ENCODE measurements at regions not wholly inside any gene's neighbourhood (a gene's known extent, or its start where the extent isn't known, plus 50 kb on each side); places are given as distances from the start of the nearest gene placed in this dataset.

DNA sequence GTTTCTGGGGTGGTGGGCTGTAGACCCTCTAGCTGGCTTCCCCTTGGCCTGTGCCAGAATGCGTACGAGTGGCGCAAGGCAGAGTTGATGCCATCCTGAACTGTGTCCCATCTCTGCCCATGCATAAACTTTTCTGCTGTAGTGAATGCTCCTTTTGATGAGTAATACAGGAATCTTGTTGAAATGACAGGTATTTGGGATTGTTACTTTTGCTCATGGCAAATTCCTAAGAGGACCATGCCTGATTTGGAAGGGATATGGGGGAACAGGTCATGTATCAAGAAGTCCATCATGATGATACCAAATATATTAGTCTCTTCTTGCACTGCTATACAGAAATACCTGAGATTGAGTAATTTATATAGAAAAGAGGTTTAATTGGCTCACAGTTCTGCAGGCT is 648.0 kb downstream of the SLC4A3 start:
- ATAC-seq (no peak), DNase-seq (no peak)
- Histone ChIP-seq H3K4me3 (no peak overlapping the region), H3K27ac (no peak overlapping the region), H3K4me1 (no peaks in the 10 kb centered on the region), H3K27me3 (no peaks in the 10 kb centered on the region), H3K9me3 (no peaks in the 10 kb centered on the region), H3K36me3 (no peaks in the 10 kb centered on the region)
- in situ Hi-C loops (cut with MboI; ENCODE audit: low sequenced_read_pairs in 4 of 4) (no loop called here), intact Hi-C loops (cut with DNase I; ENCODE audit: low total_unique reads) (no loop called here)
- TF ChIP-seq, protein P1, sequence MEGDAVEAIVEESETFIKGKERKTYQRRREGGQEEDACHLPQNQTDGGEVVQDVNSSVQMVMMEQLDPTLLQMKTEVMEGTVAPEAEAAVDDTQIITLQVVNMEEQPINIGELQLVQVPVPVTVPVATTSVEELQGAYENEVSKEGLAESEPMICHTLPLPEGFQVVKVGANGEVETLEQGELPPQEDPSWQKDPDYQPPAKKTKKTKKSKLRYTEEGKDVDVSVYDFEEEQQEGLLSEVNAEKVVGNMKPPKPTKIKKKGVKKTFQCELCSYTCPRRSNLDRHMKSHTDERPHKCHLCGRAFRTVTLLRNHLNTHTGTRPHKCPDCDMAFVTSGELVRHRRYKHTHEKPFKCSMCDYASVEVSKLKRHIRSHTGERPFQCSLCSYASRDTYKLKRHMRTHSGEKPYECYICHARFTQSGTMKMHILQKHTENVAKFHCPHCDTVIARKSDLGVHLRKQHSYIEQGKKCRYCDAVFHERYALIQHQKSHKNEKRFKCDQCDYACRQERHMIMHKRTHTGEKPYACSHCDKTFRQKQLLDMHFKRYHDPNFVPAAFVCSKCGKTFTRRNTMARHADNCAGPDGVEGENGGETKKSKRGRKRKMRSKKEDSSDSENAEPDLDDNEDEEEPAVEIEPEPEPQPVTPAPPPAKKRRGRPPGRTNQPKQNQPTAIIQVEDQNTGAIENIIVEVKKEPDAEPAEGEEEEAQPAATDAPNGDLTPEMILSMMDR (IDR thresholded peaks at IDR 0.05 in 4 of 5, conservative IDR thresholded peaks at IDR 0.05 in 1 of 5), result no peak
- no peak for TF ChIP-seq POLR2A (IDR thresholded peaks at IDR 0.05)

DNA sequence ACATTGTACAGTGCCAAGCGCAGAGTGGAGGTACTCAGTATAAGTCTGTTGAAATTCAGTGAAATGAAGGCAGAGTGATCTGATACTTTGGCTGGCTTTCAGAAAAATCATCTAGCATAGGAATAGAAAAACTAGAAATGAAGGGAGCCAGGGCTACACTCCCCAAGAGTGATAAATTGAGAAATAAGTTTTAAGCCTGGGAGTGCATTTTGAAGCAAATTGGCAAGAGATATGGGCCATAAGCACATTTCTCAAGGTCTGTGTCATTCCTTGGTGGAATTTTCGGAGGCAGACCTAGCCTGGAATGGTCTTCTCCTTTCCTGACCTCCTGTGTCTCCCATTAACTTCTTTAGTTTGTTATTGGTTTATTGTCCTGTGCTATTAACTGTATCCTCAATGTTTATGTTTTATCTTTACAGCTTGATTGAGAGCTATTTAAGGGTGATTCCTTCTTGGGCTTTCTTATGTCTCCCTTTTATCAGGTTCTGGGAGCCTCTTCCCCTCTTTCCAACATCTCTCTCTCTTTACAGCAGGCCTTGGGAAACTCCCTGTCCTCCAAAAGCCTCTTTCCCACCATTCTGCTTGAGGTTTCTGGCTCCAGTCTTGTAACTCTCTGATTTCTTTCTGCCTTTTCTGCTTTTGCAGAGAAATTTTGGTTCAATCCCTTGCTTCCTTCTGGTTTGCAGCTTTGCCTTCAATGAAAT is 649.5 kb downstream of the SLC4A3 start:
- intact Hi-C loops (cut with DNase I; ENCODE audit: low total_unique reads), result no loop called here
- H3K27ac ChIP-seq, result peak overlapping the region in 1 of 4 donors; percentile 39
- in situ Hi-C loops (cut with MboI; ENCODE audit: low sequenced_read_pairs in 4 of 4), result no loop called here

DNA sequence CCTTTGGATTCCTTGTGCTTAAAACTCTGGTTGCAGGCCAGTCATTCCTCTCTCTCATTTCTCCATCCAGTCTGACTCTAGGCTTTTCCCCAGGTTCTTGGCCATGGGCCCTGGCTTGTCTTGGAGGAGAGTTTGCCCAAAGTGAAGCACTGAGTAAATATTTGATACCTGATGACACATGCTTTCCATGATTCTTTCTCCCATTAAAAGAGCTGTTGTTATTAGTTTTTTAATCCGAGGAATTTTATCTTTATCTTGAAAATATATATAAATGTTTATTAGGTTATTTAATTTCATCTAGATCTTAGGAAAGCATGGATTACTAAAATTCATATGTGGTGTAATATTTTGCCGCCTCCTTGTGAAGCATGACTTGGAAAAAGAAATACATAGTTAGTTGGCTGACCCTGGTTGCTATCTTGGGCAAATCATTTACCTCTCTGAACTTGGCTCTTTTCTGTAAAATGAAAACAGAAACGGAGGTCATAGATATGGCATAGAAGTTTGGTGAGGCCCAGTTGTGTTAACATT is 650.1 kb downstream of the SLC4A3 start:
- DNase-seq (peak; percentile 15 to 64), ATAC-seq (peak in 1 of 2 donors; percentile 61)
- TF ChIP-seq POLR2A (IDR thresholded peaks at IDR 0.05), result no peak
- TF ChIP-seq, protein P1 (IDR thresholded peaks at IDR 0.05 in 4 of 5, conservative IDR thresholded peaks at IDR 0.05 in 1 of 5), result no peak
- no peaks in the 10 kb centered on the region for H3K27me3 ChIP-seq
- intact Hi-C loops (cut with DNase I; ENCODE audit: low total_unique reads), result no loop called here
- peak overlapping the region in 1 of 4 donors; percentile 39 for H3K27ac ChIP-seq
- no peaks in the 10 kb centered on the region for H3K36me3 ChIP-seq
- no peak overlapping the region for H3K4me3 ChIP-seq
- no peaks in the 10 kb centered on the region for H3K4me1 ChIP-seq
- H3K9me3 ChIP-seq, result no peaks in the 10 kb centered on the region
- in situ Hi-C loops (cut with MboI; ENCODE audit: low sequenced_read_pairs in 4 of 4), result no loop called here

More for the DNA sequence above, 649.5 kb downstream of the SLC4A3 start:
- no peaks in the 10 kb centered on the region for H3K36me3 ChIP-seq
- TF ChIP-seq, protein P1 (IDR thresholded peaks at IDR 0.05 in 4 of 5, conservative IDR thresholded peaks at IDR 0.05 in 1 of 5), result no peak
- no peak for TF ChIP-seq POLR2A (IDR thresholded peaks at IDR 0.05)
- H3K4me1 ChIP-seq, result no peaks in the 10 kb centered on the region
- no peak overlapping the region for H3K4me3 ChIP-seq
- no peak for DNase-seq
- no peaks in the 10 kb centered on the region for H3K27me3 ChIP-seq
- ATAC-seq, result peak; percentile 41 to 56
- H3K9me3 ChIP-seq, result no peaks in the 10 kb centered on the region

DNA sequence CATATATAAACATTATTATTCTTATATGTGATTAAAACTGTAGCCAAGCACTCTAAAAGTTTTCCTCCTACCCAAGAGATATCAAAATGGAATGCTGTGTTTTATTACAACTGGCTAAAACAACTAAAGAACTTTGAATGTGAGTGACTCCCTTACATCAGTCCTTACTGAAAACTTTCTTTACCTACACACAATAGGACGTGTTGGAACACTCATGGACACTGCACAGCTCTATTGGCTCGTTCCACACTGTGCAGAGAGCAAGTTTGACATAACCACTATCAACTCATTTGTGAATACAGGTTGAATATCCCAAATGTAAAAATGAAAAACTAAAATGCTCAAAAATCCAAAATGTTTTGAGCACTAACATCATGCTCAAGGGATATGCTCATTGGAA is 650.6 kb downstream of the SLC4A3 start:
- Histone ChIP-seq H3K27ac (no peak overlapping the region), H3K36me3 (no peaks in the 10 kb centered on the region), H3K4me1 (no peaks in the 10 kb centered on the region), H3K27me3 (no peaks in the 10 kb centered on the region), H3K4me3 (no peak overlapping the region), H3K9me3 (no peaks in the 10 kb centered on the region)
- in situ Hi-C loops (cut with MboI; ENCODE audit: low sequenced_read_pairs in 4 of 4) (no loop called here), intact Hi-C loops (cut with DNase I; ENCODE audit: low total_unique reads) (no loop called here)
- TF ChIP-seq, protein P1 (IDR thresholded peaks at IDR 0.05 in 4 of 5, conservative IDR thresholded peaks at IDR 0.05 in 1 of 5), result no peak
- TF ChIP-seq POLR2A (IDR thresholded peaks at IDR 0.05), result no peak
- no peak for ATAC-seq
- no peak for DNase-seq

Data from gastrocnemius medialis (tissue), 4 donors.